ENCODE measurements at regions not wholly inside any gene's neighbourhood (a gene's known extent, or its start where the extent isn't known, plus 50 kb on each side); places are given as distances from the start of the nearest gene placed in this dataset.

- DNase-seq: no peak
Observed at GRCh38 chr17:54009502-54009901, 186.8 kb downstream of the KIF2B start.

- peak; percentile 9 for DNase-seq
Observed at GRCh38 chr17:54013072-54013471, 190.3 kb downstream of the KIF2B start.

GRCh38 chr17:54015734-54016133, 193.0 kb downstream of the KIF2B start:
- no peak for DNase-seq

- no peak for DNase-seq
Observed at GRCh38 chr17:54021418-54021817, 198.7 kb downstream of the KIF2B start.

GRCh38 chr17:54028986-54029580, 206.4 kb downstream of the KIF2B start:
- peak; percentile 55 for DNase-seq

GRCh38 chr17:54029986-54030385, 207.3 kb downstream of the KIF2B start:
- DNase-seq: no peak

- DNase-seq: no peak
Observed at GRCh38 chr17:54046570-54046969, 223.8 kb downstream of the KIF2B start.

- no peak for DNase-seq
Observed at GRCh38 chr17:54063639-54064038, 240.9 kb downstream of the KIF2B start.

GRCh38 chr17:54085020-54085419, 262.3 kb downstream of the KIF2B start:
- no peak for DNase-seq

GRCh38 chr17:54085934-54086333, 263.2 kb downstream of the KIF2B start:
- DNase-seq: peak; percentile 89

- no peak for DNase-seq
Observed at GRCh38 chr17:54096216-54096615, 273.5 kb downstream of the KIF2B start.

- no peak for DNase-seq
Observed at GRCh38 chr17:54099221-54099620, 276.5 kb downstream of the KIF2B start.

GRCh38 chr17:54102246-54102645, 279.5 kb downstream of the KIF2B start:
- no peak for DNase-seq

- DNase-seq: no peak
Observed at GRCh38 chr17:54111576-54111975, 288.8 kb downstream of the KIF2B start.

- DNase-seq: peak; percentile 64
Observed at GRCh38 chr17:54117452-54117851, 294.7 kb downstream of the KIF2B start.

- DNase-seq: no peak
Observed at GRCh38 chr17:54124456-54124855, 301.7 kb downstream of the KIF2B start.

GRCh38 chr17:54153423-54153822, 330.7 kb downstream of the KIF2B start:
- DNase-seq: no peak

GRCh38 chr17:54157542-54157941, 334.8 kb downstream of the KIF2B start:
- DNase-seq: no peak

GRCh38 chr17:54172096-54172984, 349.6 kb downstream of the KIF2B start:
- peak; percentile 55 for DNase-seq

- DNase-seq: no peak
Observed at GRCh38 chr17:54172985-54173316, 350.2 kb downstream of the KIF2B start.

- DNase-seq: no peak
Observed at GRCh38 chr17:54177606-54178308, 355.0 kb downstream of the KIF2B start.

GRCh38 chr17:54180950-54181349, 358.2 kb downstream of the KIF2B start:
- no peak for DNase-seq

- no peak for DNase-seq
Observed at GRCh38 chr17:54191261-54191660, 368.5 kb downstream of the KIF2B start.

- no peak for DNase-seq
Observed at GRCh38 chr17:54194268-54194667, 371.5 kb downstream of the KIF2B start.
